Loucy (cell line): ENCODE measurements at regions not wholly inside any gene's neighbourhood (a gene's known extent, or its start where the extent isn't known, plus 50 kb on each side); places are given as distances from the start of the nearest gene placed in this dataset.

Source experiments
- CTCF ChIP-seq: fragments of 200-600 bp; sonication (generic); conservative IDR thresholded peaks from 2 replicates; pipeline ENCODE4 v1.5.1; 2014; ENCODE audit warnings: mild to moderate bottlenecking, antibody characterized with exemption, low read length
- EZH2phosphoT487 ChIP-seq: fragments of 200-600 bp; IDR thresholded peaks from 2 replicates; pipeline ENCODE4 v1.6.1; 2018; ENCODE audit warnings: antibody characterized with exemption, mild to moderate bottlenecking, moderate library complexity, borderline replicate concordance

DNA sequence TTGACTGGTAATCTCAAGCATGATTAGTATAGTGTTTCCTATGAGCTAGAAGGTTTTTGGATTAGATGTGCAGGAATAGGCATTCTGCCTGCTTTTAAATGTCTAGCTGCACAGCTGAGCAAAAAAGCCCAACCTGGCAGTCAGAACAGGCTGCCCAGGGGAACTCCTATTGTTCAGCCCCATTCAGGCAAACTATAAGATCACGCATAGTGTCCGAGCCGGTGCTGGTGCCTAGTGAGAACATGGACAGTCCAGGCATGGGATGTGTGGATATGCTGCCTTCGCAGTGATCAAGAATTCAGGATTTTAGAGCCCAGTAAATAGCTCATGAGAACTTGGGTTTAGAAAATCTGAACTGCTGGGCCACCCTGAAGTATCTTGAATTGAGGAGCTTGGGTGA lies 348.8 kb downstream of the UTRN start:
- TF ChIP-seq CTCF (no peak), EZH2phosphoT487 (no peak)
